T1000 (cell line): ENCODE measurements at regions not wholly inside any gene's neighbourhood (a gene's known extent, or its start where the extent isn't known, plus 50 kb on each side); places are given as distances from the start of the nearest gene placed in this dataset.
"Not testable (repeated sequence)": the region's sequence is repeated elsewhere in the genome, so short reads cannot be mapped to it uniquely, and the experiment has no call there.

Experiments
- DNase-seq: peaks from one replicate; lab custom pipeline; 2025; ENCODE audit warnings: mixed read lengths; lab: John Stamatoyannopoulos, UW

DNA sequence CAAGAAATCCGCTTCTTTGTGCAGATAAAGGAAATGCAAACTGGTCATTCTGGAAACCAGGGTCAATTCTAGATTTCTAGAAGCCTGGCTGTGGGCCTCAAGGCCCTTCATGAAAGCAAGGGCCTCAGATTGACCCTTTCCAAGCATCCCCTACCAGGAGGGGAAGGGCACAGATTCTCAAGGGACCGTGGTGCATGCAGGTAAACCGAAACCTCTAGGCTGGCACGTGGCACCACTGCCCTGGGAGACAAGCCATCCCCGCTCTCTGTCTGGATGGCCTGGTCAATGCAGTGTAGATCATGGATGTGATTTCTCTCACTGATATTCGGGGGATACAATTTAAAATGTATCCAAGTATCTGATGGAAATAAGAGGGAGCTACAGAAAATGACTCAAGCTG, 69.4 kb downstream of the TOMM20 start:
- no peak for DNase-seq

DNA sequence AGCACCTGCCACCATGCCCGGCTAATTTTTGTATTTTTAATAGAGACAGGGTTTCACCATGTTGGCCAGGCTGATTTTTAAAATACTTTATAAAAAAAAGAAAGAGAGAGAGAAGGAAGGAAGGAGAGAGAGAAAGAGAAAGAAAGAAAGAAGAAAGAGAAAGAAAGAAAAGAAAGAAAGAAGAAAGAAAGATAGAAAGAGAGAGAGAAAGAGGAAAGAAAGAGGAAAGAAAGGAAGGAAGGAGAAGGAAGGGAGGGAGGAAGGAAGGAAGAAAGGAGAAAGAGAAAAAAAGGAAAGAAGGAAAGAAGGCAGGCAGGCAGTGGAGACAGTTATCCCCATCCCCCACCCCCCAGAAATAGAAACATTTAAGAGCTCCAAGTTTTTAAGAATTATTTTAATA, 69.9 kb downstream of the TOMM20 start:
- DNase-seq, result no peak

DNA sequence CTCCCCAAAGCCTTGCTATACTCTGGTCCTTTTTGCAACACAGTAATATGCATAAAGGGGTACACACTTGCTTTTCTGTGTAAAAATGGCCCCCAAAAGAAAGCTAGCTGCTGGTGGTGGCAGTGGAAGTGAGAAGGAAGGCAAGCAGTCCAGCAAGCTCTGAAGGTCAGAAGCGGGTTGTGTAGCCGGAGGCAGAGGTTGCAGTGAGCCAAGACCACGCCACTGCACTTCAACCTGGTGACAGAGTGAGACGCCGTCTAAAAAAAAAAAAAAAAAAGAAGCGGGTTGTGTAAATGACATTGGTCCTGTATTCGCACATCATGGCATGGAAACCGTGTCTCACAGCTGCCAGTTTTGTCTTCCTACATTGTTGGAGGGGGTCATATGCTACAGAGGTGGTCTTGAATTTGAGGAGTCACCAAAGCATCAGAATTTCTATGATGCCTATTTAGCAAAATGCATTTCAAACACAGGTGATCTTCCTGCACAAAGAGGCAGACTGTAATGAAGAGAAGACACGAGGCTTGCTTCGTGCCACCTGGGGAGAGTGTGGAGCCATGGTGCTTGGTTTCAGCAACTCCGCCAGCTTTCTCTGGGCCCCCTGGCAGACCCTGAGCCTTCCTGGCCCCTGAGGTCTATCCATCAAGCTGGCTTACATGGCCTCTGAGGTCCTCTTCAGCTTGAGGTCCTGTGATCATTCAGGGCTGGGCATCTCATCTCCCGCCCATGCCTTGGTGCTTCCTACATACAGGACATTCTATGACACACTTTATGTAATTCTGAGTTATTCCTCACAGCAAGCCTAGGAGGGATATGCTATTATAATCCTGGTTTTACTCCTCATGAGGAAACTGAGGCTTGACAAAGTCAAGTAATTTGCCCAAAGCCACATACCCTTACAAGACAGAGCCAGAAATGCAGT, 71.0 kb downstream of the TOMM20 start:
- DNase-seq, result no peak

- DNase-seq, result no peak
Measured at GRCh38 chr1:235056937-235057336, 71.7 kb downstream of the TOMM20 start.

GRCh38 chr1:235054936-235055335, 73.7 kb downstream of the TOMM20 start:
- no peak for DNase-seq

DNA sequence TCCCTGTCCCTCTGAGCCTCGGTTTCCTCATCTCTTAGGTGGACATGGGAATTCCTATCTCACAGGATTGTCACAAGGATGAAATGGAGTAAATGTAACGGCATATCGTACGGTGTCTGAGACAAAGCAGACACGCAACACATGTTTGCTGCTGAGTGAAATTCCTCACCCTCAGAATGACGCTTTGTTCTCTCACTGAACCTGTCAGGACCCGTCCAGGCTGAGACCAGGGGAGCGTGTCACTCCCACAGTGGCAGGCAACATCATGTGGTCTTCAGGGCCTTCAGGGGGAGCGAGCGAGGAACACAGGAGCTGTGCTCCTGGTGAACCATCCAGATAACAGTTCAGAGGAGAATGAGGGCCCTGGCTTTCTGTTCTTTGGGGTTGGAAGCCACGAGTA, 74.2 kb downstream of the TOMM20 start:
- no peak for DNase-seq

- DNase-seq, result no peak
Measured at GRCh38 chr1:235052067-235053008, 76.3 kb downstream of the TOMM20 start.

GRCh38 chr1:235051521-235051920, 77.1 kb downstream of the TOMM20 start:
- DNase-seq, result no peak

GRCh38 chr1:235050911-235051360, 77.7 kb downstream of the TOMM20 start:
- no peak for DNase-seq

GRCh38 chr1:235049716-235050378, 78.8 kb downstream of the TOMM20 start:
- DNase-seq, result not testable (repeated sequence)

- DNase-seq, result no peak
Measured at GRCh38 chr1:235049217-235049616, 79.4 kb downstream of the TOMM20 start.

DNA sequence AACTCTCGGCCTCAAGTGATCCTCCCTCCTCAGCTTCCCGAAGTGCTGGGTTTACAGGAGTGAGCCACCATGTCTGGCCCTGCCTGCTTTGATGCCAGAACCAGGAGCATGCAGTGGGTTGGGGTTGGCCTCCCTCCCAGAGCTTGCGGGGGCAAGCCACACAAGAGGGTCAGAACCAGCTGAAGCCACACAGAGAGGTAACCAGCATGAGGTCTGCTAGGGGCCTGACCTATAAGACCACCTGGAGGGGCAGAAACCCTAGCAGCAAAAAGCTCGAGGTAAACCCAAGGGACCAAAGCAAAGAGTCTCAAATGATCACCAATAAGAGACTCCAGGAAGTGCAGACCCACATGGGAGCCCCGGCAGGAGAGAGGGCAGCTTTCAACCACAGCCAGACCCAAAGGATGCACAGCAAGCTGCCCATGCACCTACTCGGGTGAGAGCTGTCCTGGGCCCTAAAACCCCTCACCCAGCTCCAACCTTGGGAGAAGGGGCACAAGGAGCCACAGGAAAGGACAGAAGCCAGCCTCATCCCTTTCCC, 81.2 kb downstream of the TOMM20 start:
- no peak for DNase-seq

- no peak for DNase-seq
Measured at GRCh38 chr1:235045921-235046601, 82.6 kb downstream of the TOMM20 start.

- no peak for DNase-seq
Measured at GRCh38 chr1:235045034-235045690, 83.5 kb downstream of the TOMM20 start.

DNA sequence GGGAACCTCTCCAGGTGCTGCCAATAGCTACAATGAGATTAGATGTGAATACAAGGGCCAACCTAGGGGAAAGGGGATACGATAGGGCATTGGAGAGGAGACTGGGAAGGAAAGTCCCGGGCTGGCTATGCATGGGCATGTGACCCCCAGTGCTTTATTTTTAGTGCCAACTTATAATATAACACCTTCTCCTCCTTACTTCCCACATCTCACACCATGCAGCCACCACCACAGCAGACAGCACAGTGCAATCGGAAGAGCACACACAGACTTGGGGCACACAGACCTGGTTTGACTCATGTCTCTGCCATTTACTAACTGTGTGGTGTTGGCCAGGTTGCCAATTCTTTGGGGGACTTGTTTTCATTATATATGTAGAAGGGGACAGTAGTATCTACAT, 85.4 kb downstream of the TOMM20 start:
- no peak for DNase-seq

DNA sequence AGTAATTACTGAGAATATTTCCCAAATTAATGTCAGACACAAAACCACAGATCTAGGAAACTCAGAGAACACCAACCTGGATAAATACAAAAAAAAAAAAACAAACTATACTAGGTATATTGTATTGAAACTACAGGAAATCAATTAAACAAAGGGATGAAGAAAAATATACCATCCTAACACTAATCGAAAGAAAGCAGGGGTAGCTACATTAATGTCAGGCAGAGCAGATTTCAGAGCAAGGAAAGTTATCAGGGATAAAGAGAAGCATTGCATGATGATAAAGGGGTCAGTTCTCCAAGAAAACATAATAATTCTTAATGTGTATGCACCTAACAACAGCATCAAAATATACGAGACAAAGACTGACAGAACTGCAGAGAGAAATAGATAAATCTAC, 89.9 kb downstream of the TOMM20 start:
- DNase-seq, result no peak

GRCh38 chr1:235035928-235036327, 92.7 kb downstream of the TOMM20 start:
- no peak for DNase-seq

DNA sequence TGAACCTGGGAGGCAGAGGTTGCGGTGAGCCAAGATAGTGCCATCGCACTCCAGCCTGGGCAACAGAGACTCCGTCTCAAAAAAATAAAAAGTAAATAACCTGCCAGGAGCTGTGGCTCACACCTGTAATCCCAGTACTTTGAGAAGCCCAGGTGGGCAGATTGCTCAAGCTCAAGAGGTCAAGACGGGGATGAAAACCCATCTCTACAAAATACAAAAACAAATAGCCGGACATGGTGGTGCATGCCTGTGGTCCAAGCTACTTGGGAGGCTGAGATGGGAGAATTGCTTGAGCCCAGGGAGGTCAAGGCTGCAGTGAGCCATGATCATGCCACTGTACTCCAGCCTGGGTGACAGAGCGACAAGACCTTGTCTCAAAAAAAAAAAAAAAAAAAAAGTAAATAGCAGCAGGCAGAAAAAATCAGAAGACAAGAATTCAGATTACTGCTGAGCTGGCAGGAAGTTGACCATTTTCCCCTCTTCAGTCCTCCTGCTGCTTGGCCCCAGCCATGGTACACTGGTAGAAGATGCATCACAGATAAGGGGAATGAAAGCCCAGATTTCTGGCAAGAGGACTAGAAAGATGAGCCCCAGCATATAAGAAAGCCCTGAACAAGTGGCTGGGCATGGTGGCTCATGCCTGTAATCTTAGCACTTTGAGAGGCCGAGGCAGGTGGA, 97.6 kb downstream of the TOMM20 start:
- no peak for DNase-seq

GRCh38 chr1:235027862-235028250, 100.8 kb downstream of the TOMM20 start:
- DNase-seq, result no peak
